Ascending aorta (tissue), 2 donors: ENCODE measurements at regions not wholly inside any gene's neighbourhood (a gene's known extent, or its start where the extent isn't known, plus 50 kb on each side); places are given as distances from the start of the nearest gene placed in this dataset.

Experiments
- DNase-seq, 2 donors: peaks; one replicate each; pipeline ENCODE4 v3.0.0-alpha.2; 2019; ENCODE audit warnings: low spot score in 2 of 2
- H3K27ac ChIP-seq, 2 donors: fragments of 200-600 bp; sonication (generic); one replicate each; pipeline ENCODE4 v1.5.1; 2016 to 2017; ENCODE audit warnings: mild to moderate bottlenecking in 1 of 2
- H3K27me3 ChIP-seq: fragments of 200-600 bp; sonication (generic); one replicate; pipeline ENCODE4 v1.5.1; 2017
- H3K36me3 ChIP-seq, 2 donors: fragments of 200-600 bp; sonication (generic); one replicate each; pipeline ENCODE4 v1.5.1; 2016
- H3K4me1 ChIP-seq, 2 donors: fragments of 200-600 bp; sonication (generic); one replicate each; pipeline ENCODE4 v1.5.1; 2016 to 2017; ENCODE audit warnings: mild to moderate bottlenecking in 1 of 2
- H3K4me3 ChIP-seq, 2 donors: fragments of 200-600 bp; sonication (generic); one replicate each; pipeline ENCODE4 v1.5.1; 2016 to 2017; ENCODE audit warnings: mild to moderate bottlenecking in 1 of 2
- H3K9me3 ChIP-seq, 2 donors: fragments of 200-600 bp; sonication (generic); one replicate each; pipeline ENCODE4 v1.5.1; 2016
- CTCF ChIP-seq, 3 experiments: fragments of 200-600 bp in 2 of 3; fragments of 450-650 bp in 1 of 3; sonication (generic) in 2 of 3; IDR thresholded peaks; one replicate each; pipeline ENCODE4 v1.5.1; 2016 to 2019; ENCODE audit warnings: antibody characterized with exemption in 3 of 3, mild to moderate bottlenecking in 1 of 3, moderate library complexity in 1 of 3
- intact Hi-C: fragments of 100-400 bp; cut with DNase I; formaldehyde crosslinking; loops from one replicate; pipeline ENCODE4 v1.15.1; 2023

GRCh38 chr18:78582181-78582709 lies 397.4 kb upstream of the SALL3 start:
- no peaks in the 10 kb centered on the region for H3K36me3 ChIP-seq
- H3K27me3 ChIP-seq = no peaks in the 10 kb centered on the region
- H3K4me1 ChIP-seq = no peaks in the 10 kb centered on the region
- no peak for TF ChIP-seq CTCF (IDR thresholded peaks at IDR 0.05)
- intact Hi-C loops = no loop called here
- no peaks in the 10 kb centered on the region for H3K9me3 ChIP-seq
- H3K27ac ChIP-seq = no peak overlapping the region
- H3K4me3 ChIP-seq = no peak overlapping the region
- DNase-seq = no peak

DNA sequence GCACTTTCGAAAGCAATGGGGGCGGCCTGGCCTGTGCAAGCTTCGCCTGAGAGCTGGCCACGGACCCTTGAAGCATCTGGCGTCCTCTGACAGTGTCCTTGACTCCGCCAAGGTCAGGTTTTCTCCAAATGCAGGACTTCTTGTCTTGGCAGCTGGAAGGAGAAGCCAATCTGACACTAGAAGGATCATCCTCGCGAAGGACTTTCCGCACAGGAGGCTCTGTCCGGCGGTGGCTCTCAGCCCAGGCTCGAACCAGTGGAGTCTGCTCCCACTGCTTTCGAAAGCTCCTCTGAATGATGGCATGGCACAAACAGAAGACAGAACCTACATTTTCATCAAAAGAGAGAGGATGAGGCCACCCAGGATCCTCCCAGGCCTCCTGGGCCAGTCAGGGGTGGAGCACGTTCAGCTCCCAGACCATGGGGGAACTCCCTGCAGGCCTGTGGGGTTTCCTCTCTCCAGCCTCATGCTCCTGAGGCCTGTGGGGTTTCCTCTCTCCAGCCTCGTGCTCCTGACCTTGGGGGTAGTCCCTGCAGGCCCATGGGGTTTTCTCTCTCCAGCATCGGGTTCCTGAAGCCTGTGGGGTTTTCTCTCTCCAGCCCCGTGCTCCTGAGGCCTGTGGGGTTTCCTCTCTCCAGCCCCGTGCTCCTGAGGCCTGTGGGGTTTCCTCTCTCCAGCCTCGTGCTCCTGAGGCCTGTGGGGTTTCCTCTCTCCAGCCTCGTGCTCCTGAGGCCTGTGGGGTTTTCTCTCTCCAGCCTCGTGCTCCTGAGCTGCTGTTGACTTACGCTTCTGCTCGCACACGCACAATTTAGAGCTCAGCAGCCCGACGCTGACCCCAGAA lies 396.5 kb upstream of the SALL3 start:
- intact Hi-C loops = no loop called here
- H3K36me3 ChIP-seq = no peaks in the 10 kb centered on the region
- H3K9me3 ChIP-seq = no peaks in the 10 kb centered on the region
- DNase-seq = no peak
- no peaks in the 10 kb centered on the region for H3K4me1 ChIP-seq
- no peak overlapping the region for H3K4me3 ChIP-seq
- TF ChIP-seq CTCF (IDR thresholded peaks at IDR 0.05) = no peak
- H3K27me3 ChIP-seq = no peaks in the 10 kb centered on the region
- no peak overlapping the region for H3K27ac ChIP-seq

DNA sequence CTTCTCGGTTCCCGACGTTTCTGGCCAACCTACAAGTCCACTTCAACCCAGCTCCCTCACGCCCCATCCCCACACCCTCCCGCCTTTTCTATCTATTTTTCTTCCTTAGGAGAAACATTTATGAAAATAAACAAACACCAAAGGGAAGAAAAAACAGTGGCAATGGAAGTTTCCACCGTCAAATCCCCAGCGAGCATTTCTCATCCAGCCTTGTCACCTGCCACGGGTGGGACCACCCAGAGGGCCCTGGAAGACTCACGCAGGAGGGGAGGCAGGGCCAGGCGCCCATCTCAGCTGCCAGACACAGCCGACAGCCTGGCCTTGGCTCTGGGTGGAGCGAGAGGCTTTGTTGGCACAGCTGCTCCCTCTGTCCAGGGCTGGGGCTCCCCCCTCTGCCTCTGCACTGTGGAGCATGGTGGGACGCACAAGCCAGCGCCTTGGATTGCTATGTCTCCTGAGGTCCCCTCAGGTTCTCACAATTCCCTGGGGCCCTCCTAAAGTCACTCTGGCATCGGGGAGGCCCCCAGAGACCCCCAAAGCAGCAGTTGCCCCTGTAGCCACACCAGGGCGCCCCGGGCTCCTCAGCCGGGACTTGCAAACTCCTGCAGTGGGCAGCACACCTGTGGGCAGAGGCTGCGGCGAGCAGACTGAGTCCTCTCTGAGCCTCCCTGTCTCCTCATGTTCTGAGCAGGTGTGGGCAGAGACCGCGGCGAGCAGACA lies 395.7 kb upstream of the SALL3 start:
- Histone ChIP-seq H3K4me1 (no peaks in the 10 kb centered on the region), H3K4me3 (no peak overlapping the region), H3K9me3 (no peaks in the 10 kb centered on the region), H3K27me3 (no peaks in the 10 kb centered on the region), H3K36me3 (no peaks in the 10 kb centered on the region), H3K27ac (no peak overlapping the region)
- intact Hi-C loops = no loop called here
- no peak for TF ChIP-seq CTCF (IDR thresholded peaks at IDR 0.05)
- DNase-seq = no peak

- H3K27me3 ChIP-seq = no peaks in the 10 kb centered on the region
- no peaks in the 10 kb centered on the region for H3K9me3 ChIP-seq
- H3K4me3 ChIP-seq = no peak overlapping the region
- no peaks in the 10 kb centered on the region for H3K4me1 ChIP-seq
- intact Hi-C loops = no loop called here
- H3K27ac ChIP-seq = no peak overlapping the region
- TF ChIP-seq CTCF (IDR thresholded peaks at IDR 0.05) = no peak
- H3K36me3 ChIP-seq = no peaks in the 10 kb centered on the region
- no peak for DNase-seq
Observed at GRCh38 chr18:78584459-78585022, 395.1 kb upstream of the SALL3 start.

GRCh38 chr18:78586586-78586985 lies 393.0 kb upstream of the SALL3 start:
- Histone ChIP-seq H3K4me1 (no peaks in the 10 kb centered on the region), H3K4me3 (no peak overlapping the region), H3K27me3 (no peaks in the 10 kb centered on the region), H3K27ac (no peak overlapping the region), H3K9me3 (no peaks in the 10 kb centered on the region), H3K36me3 (no peaks in the 10 kb centered on the region)
- no peak for TF ChIP-seq CTCF (IDR thresholded peaks at IDR 0.05)
- intact Hi-C loops = no loop called here
- no peak for DNase-seq
